ENCODE measurements at regions not wholly inside any gene's neighbourhood (a gene's known extent, or its start where the extent isn't known, plus 50 kb on each side); places are given as distances from the start of the nearest gene placed in this dataset.

- Histone ChIP-seq H3K27ac (ENCODE audit: low read depth in 1 of 2, low read length in 2 of 2) (no peak overlapping the region), H3K27me3 (ENCODE audit: control insufficient read depth in 4 of 4, insufficient read depth in 4 of 4, low read length in 3 of 4) (no peaks in the 10 kb centered on the region), H3K4me1 (ENCODE audit: control insufficient read depth in 4 of 4, insufficient read depth in 4 of 4, low read length in 3 of 4) (peaks cover 0 to 3% (median 2%) of the 10 kb centered on the region in 4 donors), H3K9ac (ENCODE audit: low read depth in 1 of 2, low read length in 2 of 2) (no peak overlapping the region), H3K4me3 (ENCODE audit: low read depth in 1 of 3, low read length in 3 of 3) (no peak overlapping the region), H3K36me3 (ENCODE audit: control insufficient read depth in 4 of 4, insufficient read depth in 3 of 4, low read depth in 1 of 4, low read length in 3 of 4) (no peaks in the 10 kb centered on the region), H3K9me3 (ENCODE audit: control insufficient read depth in 4 of 4, low read length in 3 of 4) (no peaks in the 10 kb centered on the region)
- DNase-seq (ENCODE audit: low spot score) = no peak
- no peak for TF ChIP-seq ATF3 (IDR thresholded peaks at IDR 0.05)
- TF ChIP-seq HNF4A (conservative IDR thresholded peaks at IDR 0.05) = no peak
- 91% methylated on average over 4 of the region's 4 CpGs for WGBS
Measured at GRCh38 chr3:8421711-8422110, 79.9 kb upstream of the LMCD1 start.

- WGBS = 94% methylated on average over 2 of the region's 2 CpGs
- no peaks in the 10 kb centered on the region for H3K9me3 ChIP-seq (ENCODE audit: control insufficient read depth in 4 of 4, low read length in 3 of 4)
- H3K4me1 ChIP-seq (ENCODE audit: control insufficient read depth in 4 of 4, insufficient read depth in 4 of 4, low read length in 3 of 4) = no peaks in the 10 kb centered on the region
- H3K27ac ChIP-seq (ENCODE audit: low read depth in 1 of 2, low read length in 2 of 2) = no peak overlapping the region
- H3K36me3 ChIP-seq (ENCODE audit: control insufficient read depth in 4 of 4, insufficient read depth in 3 of 4, low read depth in 1 of 4, low read length in 3 of 4) = no peaks in the 10 kb centered on the region
- no peak for DNase-seq (ENCODE audit: low spot score)
- no peak overlapping the region for H3K9ac ChIP-seq (ENCODE audit: low read depth in 1 of 2, low read length in 2 of 2)
- H3K27me3 ChIP-seq (ENCODE audit: control insufficient read depth in 4 of 4, insufficient read depth in 4 of 4, low read length in 3 of 4) = no peaks in the 10 kb centered on the region
- TF ChIP-seq EGR1 (IDR thresholded peaks at IDR 0.05; ENCODE audit: low read depth in 2 of 2) = no peak
- TF ChIP-seq HNF4A (conservative IDR thresholded peaks at IDR 0.05) = no peak
- no peak for TF ChIP-seq NR2F2 (IDR thresholded peaks at IDR 0.05)
- no peak for TF ChIP-seq ATF3 (IDR thresholded peaks at IDR 0.05)
- no peak for TF ChIP-seq HNF4G (IDR thresholded peaks at IDR 0.05)
- TF ChIP-seq FOXA2 (IDR thresholded peaks at IDR 0.05) = no peak
- TF ChIP-seq GABPA (IDR thresholded peaks at IDR 0.05 in 1 of 2, conservative IDR thresholded peaks at IDR 0.05 in 1 of 2) = no peak
- TF ChIP-seq RXRA (IDR thresholded peaks at IDR 0.05) = no peak
- no peak for TF ChIP-seq JUND (IDR thresholded peaks at IDR 0.05)
- H3K4me3 ChIP-seq (ENCODE audit: low read depth in 1 of 3, low read length in 3 of 3) = no peak overlapping the region
Measured at GRCh38 chr3:8423307-8423706, 78.3 kb upstream of the LMCD1 start.

- H3K9ac ChIP-seq (ENCODE audit: low read depth in 1 of 2, low read length in 2 of 2) = no peak overlapping the region
- no peaks in the 10 kb centered on the region for H3K36me3 ChIP-seq (ENCODE audit: control insufficient read depth in 4 of 4, insufficient read depth in 3 of 4, low read depth in 1 of 4, low read length in 3 of 4)
- H3K27me3 ChIP-seq (ENCODE audit: control insufficient read depth in 4 of 4, insufficient read depth in 4 of 4, low read length in 3 of 4) = no peaks in the 10 kb centered on the region
- DNase-seq (ENCODE audit: low spot score) = no peak
- TF ChIP-seq ATF3 (IDR thresholded peaks at IDR 0.05) = no peak
- no peak for TF ChIP-seq CTCF (IDR thresholded peaks at IDR 0.05; ENCODE audit: low read depth, low read length, missing input control)
- TF ChIP-seq RXRA (IDR thresholded peaks at IDR 0.05) = no peak
- H3K4me1 ChIP-seq (ENCODE audit: control insufficient read depth in 4 of 4, insufficient read depth in 4 of 4, low read length in 3 of 4) = no peaks in the 10 kb centered on the region
- no peaks in the 10 kb centered on the region for H3K9me3 ChIP-seq (ENCODE audit: control insufficient read depth in 4 of 4, low read length in 3 of 4)
- H3K27ac ChIP-seq (ENCODE audit: low read depth in 1 of 2, low read length in 2 of 2) = no peak overlapping the region
- H3K4me3 ChIP-seq (ENCODE audit: low read depth in 1 of 3, low read length in 3 of 3) = no peak overlapping the region
- WGBS = 93% methylated on average over 3 of the region's 3 CpGs
Measured at GRCh38 chr3:8424281-8424680, 77.3 kb upstream of the LMCD1 start.

GRCh38 chr3:8436661-8437287 lies 64.8 kb upstream of the LMCD1 start:
- H3K9ac ChIP-seq (ENCODE audit: low read depth in 1 of 2, low read length in 2 of 2) = no peak overlapping the region
- H3K4me3 ChIP-seq (ENCODE audit: low read depth in 1 of 3, low read length in 3 of 3) = no peak overlapping the region
- H3K4me1 ChIP-seq (ENCODE audit: control insufficient read depth in 4 of 4, insufficient read depth in 4 of 4, low read length in 3 of 4) = no peaks in the 10 kb centered on the region
- H3K27ac ChIP-seq (ENCODE audit: low read depth in 1 of 2, low read length in 2 of 2) = no peak overlapping the region
- H3K27me3 ChIP-seq (ENCODE audit: control insufficient read depth in 4 of 4, insufficient read depth in 4 of 4, low read length in 3 of 4) = no peaks in the 10 kb centered on the region
- no peak for DNase-seq (ENCODE audit: low spot score)
- no peaks in the 10 kb centered on the region for H3K9me3 ChIP-seq (ENCODE audit: control insufficient read depth in 4 of 4, low read length in 3 of 4)
- no peaks in the 10 kb centered on the region for H3K36me3 ChIP-seq (ENCODE audit: control insufficient read depth in 4 of 4, insufficient read depth in 3 of 4, low read depth in 1 of 4, low read length in 3 of 4)
- WGBS = 79% methylated on average over 8 of the region's 8 CpGs
- no peak for TF ChIP-seq MAX (IDR thresholded peaks at IDR 0.05)
- peak; percentile 38 to 49 for TF ChIP-seq RXRA (IDR thresholded peaks at IDR 0.05)
- no peak for TF ChIP-seq ATF3 (IDR thresholded peaks at IDR 0.05)
- peak; percentile 86 for TF ChIP-seq NR2F2 (IDR thresholded peaks at IDR 0.05)
- peak; percentile 11 to 12 for TF ChIP-seq RAD21 (IDR thresholded peaks at IDR 0.05)
- no peak for TF ChIP-seq JUND (IDR thresholded peaks at IDR 0.05)
- TF ChIP-seq FOXA1 (IDR thresholded peaks at IDR 0.05) = no peak
- TF ChIP-seq ZBTB33 (IDR thresholded peaks at IDR 0.05) = no peak
- no peak for TF ChIP-seq HNF4G (IDR thresholded peaks at IDR 0.05)
